ENCODE measurements at regions not wholly inside any gene's neighbourhood (a gene's known extent, or its start where the extent isn't known, plus 50 kb on each side); places are given as distances from the start of the nearest gene placed in this dataset.

DNA sequence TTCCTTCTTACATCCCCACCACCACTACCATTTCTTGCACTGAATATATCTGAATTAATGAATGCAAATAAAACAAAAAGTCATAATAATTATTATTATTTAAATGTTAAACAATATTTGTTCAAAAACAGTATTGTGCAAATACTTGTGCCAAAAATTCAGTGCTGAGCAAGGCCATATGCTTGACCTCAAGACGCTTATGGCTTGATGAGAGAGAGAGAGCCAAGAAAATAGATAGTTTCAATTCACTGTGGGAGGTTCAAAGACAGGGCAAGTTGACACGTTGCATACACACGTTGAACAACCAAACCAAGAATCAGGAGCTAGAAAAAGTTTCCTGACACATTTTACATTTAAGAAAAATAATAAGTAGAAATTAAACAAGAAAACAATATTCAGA lies 1421.7 kb downstream of the KCNT2 start:
- Histone ChIP-seq H3K27ac (ENCODE audit: control insufficient read depth, insufficient read depth) (no peak overlapping the region), H3K9me3 (replicated peaks; ENCODE audit: control insufficient read depth, insufficient read depth, low read length) (no peaks in the 10 kb centered on the region; the same call in 2 of the 3 replicates), H3K36me3 (ENCODE audit: control insufficient read depth in 2 of 2, insufficient read depth in 2 of 2, low read length in 1 of 2) (no peaks in the 10 kb centered on the region), H3K79me2 (ENCODE audit: control insufficient read depth, insufficient read depth, low read length) (no peaks in the 10 kb centered on the region), H3K4me2 (ENCODE audit: control insufficient read depth, insufficient read depth) (no peak overlapping the region), H3K9ac (ENCODE audit: control insufficient read depth, insufficient read depth, low read length) (no peak overlapping the region), H2AFZ (ENCODE audit: control insufficient read depth, low read depth, low read length) (no peak overlapping the region), H3K27me3 (replicated peaks in 1 of 2; ENCODE audit: control insufficient read depth in 2 of 2, insufficient read depth in 2 of 2, low read length in 1 of 2) (peaks cover 0 to 1% of the 10 kb centered on the region in 2 experiments; a peak in 1 of 4 replicates), H3K4me1 (ENCODE audit: control insufficient read depth, insufficient read depth, low read length) (no peaks in the 10 kb centered on the region), H4K20me1 (ENCODE audit: control insufficient read depth, insufficient read depth) (no peaks in the 10 kb centered on the region), H3K4me3 (no peak overlapping the region)
- no peak for FAIRE-seq
- intact Hi-C loops (cut with micrococcal nuclease; ENCODE audit: unreplicated experiment), result no loop called here
- no peak for ATAC-seq
- no TSS peak for BruUV-seq (replicated peaks)
- ChIA-PET CTCF (no interaction called here), SMC1A (ENCODE audit: uncharacterized antibody, unreplicated experiment) (no interaction called here), POLR2A (no interaction called here), RAD21 (ENCODE audit: unreplicated experiment) (no interaction called here)
- TF ChIP-seq, protein P1, sequence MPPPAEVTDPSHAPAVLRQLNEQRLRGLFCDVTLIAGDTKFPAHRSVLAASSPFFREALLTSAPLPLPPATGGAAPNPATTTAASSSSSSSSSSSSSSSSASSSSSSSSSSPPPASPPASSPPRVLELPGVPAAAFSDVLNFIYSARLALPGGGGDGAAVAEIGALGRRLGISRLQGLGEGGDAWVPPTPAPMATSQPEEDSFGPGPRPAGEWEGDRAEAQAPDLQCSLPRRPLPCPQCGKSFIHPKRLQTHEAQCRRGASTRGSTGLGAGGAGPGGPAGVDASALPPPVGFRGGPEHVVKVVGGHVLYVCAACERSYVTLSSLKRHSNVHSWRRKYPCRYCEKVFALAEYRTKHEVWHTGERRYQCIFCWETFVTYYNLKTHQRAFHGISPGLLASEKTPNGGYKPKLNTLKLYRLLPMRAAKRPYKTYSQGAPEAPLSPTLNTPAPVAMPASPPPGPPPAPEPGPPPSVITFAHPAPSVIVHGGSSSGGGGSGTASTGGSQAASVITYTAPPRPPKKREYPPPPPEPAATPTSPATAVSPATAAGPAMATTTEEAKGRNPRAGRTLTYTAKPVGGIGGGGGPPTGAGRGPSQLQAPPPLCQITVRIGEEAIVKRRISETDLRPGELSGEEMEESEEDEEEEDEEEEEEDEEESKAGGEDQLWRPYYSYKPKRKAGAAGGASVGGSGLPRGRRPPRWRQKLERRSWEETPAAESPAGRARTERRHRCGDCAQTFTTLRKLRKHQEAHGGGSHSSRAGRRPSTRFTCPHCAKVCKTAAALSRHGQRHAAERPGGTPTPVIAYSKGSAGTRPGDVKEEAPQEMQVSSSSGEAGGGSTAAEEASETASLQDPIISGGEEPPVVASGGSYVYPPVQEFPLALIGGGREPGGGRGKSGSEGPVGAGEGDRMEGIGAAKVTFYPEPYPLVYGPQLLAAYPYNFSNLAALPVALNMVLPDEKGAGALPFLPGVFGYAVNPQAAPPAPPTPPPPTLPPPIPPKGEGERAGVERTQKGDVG (CRISPR knock-in tag; IDR thresholded peaks at IDR 0.05), result no peak
- TF ChIP-seq SREBF2 (IDR thresholded peaks at IDR 0.05; ENCODE audit: low read length) (no peak), FOXM1 (IDR thresholded peaks at IDR 0.05; ENCODE audit: low read depth, low read length) (no peak), RB1 (IDR thresholded peaks at IDR 0.05; ENCODE audit: borderline replicate concordance) (no peak), NRF1 (conservative IDR thresholded peaks at IDR 0.05; ENCODE audit: low read depth, low read length) (no peak), SIX5 (IDR thresholded peaks at IDR 0.05; ENCODE audit: low read depth, low read length, severe bottlenecking) (no peak), PAX5 (IDR thresholded peaks at IDR 0.05; ENCODE audit: borderline replicate concordance, low read depth, low read length) (no peak), TCF7 (IDR thresholded peaks at IDR 0.05; ENCODE audit: borderline replicate concordance) (no peak), POU2F2 (IDR thresholded peaks at IDR 0.05; ENCODE audit: borderline replicate concordance, low read depth, low read length) (no peak), CREB1 (IDR thresholded peaks at IDR 0.05; ENCODE audit: low read depth) (no peak), ZNF384 (IDR thresholded peaks at IDR 0.05; ENCODE audit: borderline replicate concordance, low read depth, low read length) (no peak)
- TF ChIP-seq, protein P2, sequence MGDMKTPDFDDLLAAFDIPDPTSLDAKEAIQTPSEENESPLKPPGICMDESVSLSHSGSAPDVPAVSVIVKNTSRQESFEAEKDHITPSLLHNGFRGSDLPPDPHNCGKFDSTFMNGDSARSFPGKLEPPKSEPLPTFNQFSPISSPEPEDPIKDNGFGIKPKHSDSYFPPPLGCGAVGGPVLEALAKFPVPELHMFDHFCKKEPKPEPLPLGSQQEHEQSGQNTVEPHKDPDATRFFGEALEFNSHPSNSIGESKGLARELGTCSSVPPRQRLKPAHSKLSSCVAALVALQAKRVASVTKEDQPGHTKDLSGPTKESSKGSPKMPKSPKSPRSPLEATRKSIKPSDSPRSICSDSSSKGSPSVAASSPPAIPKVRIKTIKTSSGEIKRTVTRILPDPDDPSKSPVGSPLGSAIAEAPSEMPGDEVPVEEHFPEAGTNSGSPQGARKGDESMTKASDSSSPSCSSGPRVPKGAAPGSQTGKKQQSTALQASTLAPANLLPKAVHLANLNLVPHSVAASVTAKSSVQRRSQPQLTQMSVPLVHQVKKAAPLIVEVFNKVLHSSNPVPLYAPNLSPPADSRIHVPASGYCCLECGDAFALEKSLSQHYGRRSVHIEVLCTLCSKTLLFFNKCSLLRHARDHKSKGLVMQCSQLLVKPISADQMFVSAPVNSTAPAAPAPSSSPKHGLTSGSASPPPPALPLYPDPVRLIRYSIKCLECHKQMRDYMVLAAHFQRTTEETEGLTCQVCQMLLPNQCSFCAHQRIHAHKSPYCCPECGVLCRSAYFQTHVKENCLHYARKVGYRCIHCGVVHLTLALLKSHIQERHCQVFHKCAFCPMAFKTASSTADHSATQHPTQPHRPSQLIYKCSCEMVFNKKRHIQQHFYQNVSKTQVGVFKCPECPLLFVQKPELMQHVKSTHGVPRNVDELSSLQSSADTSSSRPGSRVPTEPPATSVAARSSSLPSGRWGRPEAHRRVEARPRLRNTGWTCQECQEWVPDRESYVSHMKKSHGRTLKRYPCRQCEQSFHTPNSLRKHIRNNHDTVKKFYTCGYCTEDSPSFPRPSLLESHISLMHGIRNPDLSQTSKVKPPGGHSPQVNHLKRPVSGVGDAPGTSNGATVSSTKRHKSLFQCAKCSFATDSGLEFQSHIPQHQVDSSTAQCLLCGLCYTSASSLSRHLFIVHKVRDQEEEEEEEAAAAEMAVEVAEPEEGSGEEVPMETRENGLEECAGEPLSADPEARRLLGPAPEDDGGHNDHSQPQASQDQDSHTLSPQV (IDR thresholded peaks at IDR 0.05), result no peak
- TF ChIP-seq, protein P3, sequence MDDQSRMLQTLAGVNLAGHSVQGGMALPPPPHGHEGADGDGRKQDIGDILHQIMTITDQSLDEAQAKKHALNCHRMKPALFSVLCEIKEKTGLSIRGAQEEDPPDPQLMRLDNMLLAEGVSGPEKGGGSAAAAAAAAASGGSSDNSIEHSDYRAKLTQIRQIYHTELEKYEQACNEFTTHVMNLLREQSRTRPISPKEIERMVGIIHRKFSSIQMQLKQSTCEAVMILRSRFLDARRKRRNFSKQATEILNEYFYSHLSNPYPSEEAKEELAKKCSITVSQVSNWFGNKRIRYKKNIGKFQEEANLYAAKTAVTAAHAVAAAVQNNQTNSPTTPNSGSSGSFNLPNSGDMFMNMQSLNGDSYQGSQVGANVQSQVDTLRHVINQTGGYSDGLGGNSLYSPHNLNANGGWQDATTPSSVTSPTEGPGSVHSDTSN (IDR thresholded peaks at IDR 0.05; ENCODE audit: insufficient replicate concordance, low read depth, low read length), result no peak
- TF ChIP-seq, protein P4, sequence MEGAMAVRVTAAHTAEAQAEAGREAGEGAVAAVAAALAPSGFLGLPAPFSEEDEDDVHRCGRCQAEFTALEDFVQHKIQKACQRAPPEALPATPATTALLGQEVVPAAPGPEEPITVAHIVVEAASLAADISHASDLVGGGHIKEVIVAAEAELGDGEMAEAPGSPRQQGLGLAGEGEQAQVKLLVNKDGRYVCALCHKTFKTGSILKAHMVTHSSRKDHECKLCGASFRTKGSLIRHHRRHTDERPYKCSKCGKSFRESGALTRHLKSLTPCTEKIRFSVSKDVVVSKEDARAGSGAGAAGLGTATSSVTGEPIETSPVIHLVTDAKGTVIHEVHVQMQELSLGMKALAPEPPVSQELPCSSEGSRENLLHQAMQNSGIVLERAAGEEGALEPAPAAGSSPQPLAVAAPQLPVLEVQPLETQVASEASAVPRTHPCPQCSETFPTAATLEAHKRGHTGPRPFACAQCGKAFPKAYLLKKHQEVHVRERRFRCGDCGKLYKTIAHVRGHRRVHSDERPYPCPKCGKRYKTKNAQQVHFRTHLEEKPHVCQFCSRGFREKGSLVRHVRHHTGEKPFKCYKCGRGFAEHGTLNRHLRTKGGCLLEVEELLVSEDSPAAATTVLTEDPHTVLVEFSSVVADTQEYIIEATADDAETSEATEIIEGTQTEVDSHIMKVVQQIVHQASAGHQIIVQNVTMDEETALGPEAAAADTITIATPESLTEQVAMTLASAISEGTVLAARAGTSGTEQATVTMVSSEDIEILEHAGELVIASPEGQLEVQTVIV (IDR thresholded peaks at IDR 0.05; ENCODE audit: borderline replicate concordance, partially characterized antibody), result no peak
- no peak for DNase-seq (ENCODE audit: low read depth, low spot score)
- in situ Hi-C loops (cut with MboI), result no loop called here
- 57% methylated on average over 3 of the region's 3 CpGs for WGBS (ENCODE audit: insufficient coverage, insufficient replicate concordance, low lambda C conversion rate, missing lambda C conversion rate)
